GM10266 (cell line): ENCODE measurements at regions not wholly inside any gene's neighbourhood (a gene's known extent, or its start where the extent isn't known, plus 50 kb on each side); places are given as distances from the start of the nearest gene placed in this dataset.

ENCODE experiments used
- DNase-seq: peaks from one replicate; pipeline ENCODE4 v3.0.0; 2012; ENCODE audit errors: extremely low spot score
- CTCF ChIP-seq: IDR thresholded peaks from 2 replicates; pipeline ENCODE4 v1.5.1; 2012; ENCODE audit warnings: mild to moderate bottlenecking, low read depth; ENCODE audit not compliant: control insufficient read depth, insufficient read depth; ENCODE audit errors: missing control alignments

GRCh38 chr4:62531264-62531663, 1331.1 kb downstream of the ADGRL3 start:
- no peak for DNase-seq
- no peak for TF ChIP-seq CTCF

DNA sequence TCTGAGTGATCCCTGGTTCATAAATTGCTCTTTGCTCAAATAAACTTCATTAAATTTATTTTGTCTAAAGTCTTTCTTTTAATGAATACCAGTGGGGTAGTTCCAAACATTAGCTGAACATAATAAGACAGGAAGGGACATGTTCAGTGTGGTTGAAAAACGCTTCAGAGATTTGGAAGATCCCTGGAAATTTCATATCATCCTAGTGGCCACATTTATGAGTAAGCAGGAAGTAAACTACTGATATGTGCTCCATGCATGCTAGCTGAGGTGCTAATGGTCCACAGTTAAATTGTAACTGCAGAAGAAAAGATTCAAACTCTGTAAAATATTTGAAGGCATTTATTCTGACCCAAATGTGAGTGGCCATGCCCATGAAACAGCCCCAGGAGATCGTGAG, 1328.7 kb downstream of the ADGRL3 start:
- TF ChIP-seq CTCF: no peak
- no peak for DNase-seq

GRCh38 chr4:62526671-62527070, 1326.5 kb downstream of the ADGRL3 start:
- TF ChIP-seq CTCF: no peak
- DNase-seq: no peak

DNA sequence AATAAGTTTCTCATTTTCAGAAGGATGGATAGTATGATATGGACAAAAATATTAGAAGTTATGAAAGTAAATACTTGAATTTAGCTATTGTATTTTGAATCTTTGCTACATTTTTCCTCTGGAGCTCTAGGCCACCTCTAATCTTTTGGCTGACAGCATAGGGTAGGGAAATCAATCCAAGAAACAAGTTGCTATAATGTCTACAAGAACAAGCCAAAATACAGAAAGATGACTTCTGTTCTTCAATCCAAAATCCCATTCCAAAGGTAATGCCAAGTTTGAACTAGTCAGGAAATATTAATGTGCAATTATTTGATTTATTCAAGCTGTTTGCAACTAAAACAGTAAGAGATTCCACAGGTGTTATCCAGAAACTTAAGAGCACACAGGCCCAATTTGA, 1323.1 kb downstream of the ADGRL3 start:
- no peak for TF ChIP-seq CTCF
- no peak for DNase-seq

- no peak for TF ChIP-seq CTCF
- DNase-seq: no peak
Observed at GRCh38 chr4:62522273-62522672, 1322.1 kb downstream of the ADGRL3 start.

DNA sequence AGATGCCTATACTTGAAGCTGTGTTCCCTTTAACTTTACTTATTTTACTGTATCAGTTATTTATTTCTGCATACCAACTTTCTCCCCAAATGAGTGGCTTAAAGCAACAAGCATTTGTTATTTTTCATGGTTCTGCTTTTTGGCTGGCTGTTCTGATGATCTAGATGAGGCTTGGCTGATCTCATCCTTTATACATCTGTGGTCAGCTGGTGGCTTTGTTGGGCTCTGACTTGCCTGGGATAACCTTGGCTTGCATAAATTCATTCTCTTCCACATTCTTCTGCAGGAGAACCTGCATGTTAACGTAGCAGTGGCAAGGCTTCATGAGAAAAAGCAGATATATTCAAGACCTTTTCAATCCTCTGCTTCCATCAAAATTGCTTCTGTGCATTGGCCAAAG, 1317.6 kb downstream of the ADGRL3 start:
- no peak for TF ChIP-seq CTCF
- no peak for DNase-seq

DNA sequence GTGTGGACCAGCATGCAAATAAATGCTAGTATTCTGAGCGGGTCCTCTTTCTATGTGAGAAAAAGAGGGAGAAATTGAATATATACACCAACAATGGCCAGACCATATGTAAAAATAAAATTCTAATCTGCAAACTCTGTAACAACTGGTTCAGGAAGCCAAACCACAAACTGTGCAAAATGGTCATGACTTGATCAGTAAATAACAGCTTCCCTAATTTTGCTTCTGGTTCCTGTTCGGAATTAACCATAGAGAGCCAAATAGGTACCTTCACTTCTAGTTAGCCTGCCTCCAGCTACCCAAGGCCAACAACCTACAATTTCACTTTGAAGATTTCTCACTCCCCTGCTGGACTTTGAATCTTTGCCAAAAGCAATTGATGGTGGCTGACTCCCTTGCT, 1313.2 kb downstream of the ADGRL3 start:
- TF ChIP-seq CTCF: no peak
- no peak for DNase-seq

DNA sequence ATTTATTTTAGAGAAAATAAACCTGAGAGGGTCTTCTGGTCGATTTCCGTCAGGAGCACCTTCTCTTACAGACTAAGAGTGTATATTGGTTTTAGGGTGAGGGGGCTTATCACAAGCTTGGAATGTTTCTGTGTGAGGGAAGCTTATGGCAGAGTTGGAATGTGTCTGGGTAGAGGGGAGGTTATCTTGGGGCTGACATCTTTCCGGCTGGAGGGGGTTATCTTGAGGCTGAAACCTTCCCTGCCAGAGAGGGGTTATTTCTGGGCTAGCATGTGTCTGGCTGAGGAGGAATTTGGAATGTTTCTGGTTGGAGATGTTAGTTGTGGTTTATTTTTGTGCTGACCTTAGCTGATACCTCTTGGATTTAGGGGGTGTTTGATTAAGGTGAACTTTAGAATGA, 1312.1 kb downstream of the ADGRL3 start:
- no peak for TF ChIP-seq CTCF
- DNase-seq: no peak
